A549 (cell line): ENCODE measurements at regions not wholly inside any gene's neighbourhood (a gene's known extent, or its start where the extent isn't known, plus 50 kb on each side); places are given as distances from the start of the nearest gene placed in this dataset.

Experiments
- ATAC-seq, 2 experiments: fragments of 200-7000 bp in 1 of 2; fragments of >200 bp in 1 of 2; cut with Nextera tagmentation in 1 of 2; cut with Tn5 transposase in 1 of 2; 3 replicates each; pipeline versions ENCODE4 v1.8.0 to v1.9.1; 2018 to 2020; ENCODE audit warnings: mild to moderate bottlenecking in 1 of 2, moderate library complexity in 1 of 2
- CTCF ChIA-PET: fragments of 300-600 bp; sonication (Branson Sonifier 250); formaldehyde crosslinking; extraction: SDS; loops from one replicate; lab custom pipeline; 2021; ENCODE audit warnings: antibody characterized with exemption, inconsistent platforms; lab: Yijun Ruan, JAX
- POLR2A ChIA-PET: fragments of 350-600 bp; formaldehyde crosslinking; extraction: SDS; loops from one replicate; lab custom pipeline; 2021; ENCODE audit warnings: antibody characterized with exemption, inconsistent platforms; lab: Yijun Ruan, JAX
- DNase-seq, 2 experiments: peaks; one replicate each; pipeline versions ENCODE4 v3.0.0 to v3.0.0-alpha.2; 2011 to 2016; ENCODE audit warnings: low read depth in 1 of 2, low spot score in 1 of 2
- FAIRE-seq: peaks from 2 replicates; lab custom pipeline; 2011; peaks lifted over from hg19 to GRCh38; lab: Jason Lieb, UNC
- H3K27ac ChIP-seq, 2 experiments: fragments of >200 bp; sonication (Bioruptor Twin); formaldehyde crosslinking; 3 replicates each; pipeline ENCODE4 v1.5.1; 2016 to 2017
- H3K4me1 ChIP-seq: fragments of >200 bp; sonication (Bioruptor Twin); formaldehyde crosslinking; 3 replicates; pipeline ENCODE4 v1.6.1; 2016
- H3K4me2 ChIP-seq: fragments of >200 bp; sonication (Bioruptor Twin); formaldehyde crosslinking; 3 replicates; pipeline ENCODE4 v1.6.1; 2016
- H3K4me3 ChIP-seq: fragments of >200 bp; sonication (Bioruptor Twin); formaldehyde crosslinking; 3 replicates; pipeline ENCODE4 v1.5.1; 2016
- H3K9me3 ChIP-seq: fragments of >200 bp; sonication (Bioruptor Twin); formaldehyde crosslinking; 3 replicates; pipeline ENCODE4 v1.6.1; 2016
- CBX2 ChIP-seq: fragments of 200-600 bp; sonication (generic); IDR thresholded peaks from 2 replicates; pipeline ENCODE4 v1.6.1; 2016; ENCODE audit warnings: low read depth, mild to moderate bottlenecking, borderline replicate concordance
- CBX8 ChIP-seq: fragments of 200-600 bp; sonication (generic); IDR thresholded peaks from 2 replicates; pipeline ENCODE4 v1.6.1; 2016
- CEBPB ChIP-seq, 2 experiments: fragments of >200 bp in 1 of 2; sonication (Bioruptor Twin) in 1 of 2; formaldehyde crosslinking in 1 of 2; IDR thresholded peaks; 2 replicates each; pipeline ENCODE4 v1.6.1; 2012 to 2016
- EHMT2 ChIP-seq: fragments of 200-600 bp; sonication (generic); IDR thresholded peaks from 2 replicates; pipeline ENCODE4 v1.6.1; 2016; ENCODE audit warnings: antibody characterized with exemption, low read depth, mild to moderate bottlenecking, moderate library complexity
- FOSL2 ChIP-seq, 2 experiments: fragments of 450-650 bp in 1 of 2; fragments of >200 bp in 1 of 2; sonication (Bioruptor Twin) in 1 of 2; formaldehyde crosslinking; IDR thresholded peaks; 2 replicates each; pipeline versions ENCODE4 v1.5.0 to v1.6.1; 2016 to 2020; ENCODE audit warnings: mild to moderate bottlenecking in 1 of 2, moderate library complexity in 1 of 2
- FOXS1 ChIP-seq: fragments of 250-450 bp; sonication (Bioruptor Pico); IDR thresholded peaks from 2 replicates; pipeline ENCODE4 v1.5.0; 2020; ENCODE audit warnings: mild to moderate bottlenecking, moderate library complexity
- HOXB13 ChIP-seq: fragments of 250-450 bp; sonication (Bioruptor Pico); IDR thresholded peaks from 2 replicates; pipeline ENCODE4 v1.5.0; 2020; ENCODE audit warnings: low read depth, mild to moderate bottlenecking, moderate library complexity
- HOXB5 ChIP-seq: fragments of 250-450 bp; sonication (Bioruptor Pico); IDR thresholded peaks from 2 replicates; pipeline ENCODE4 v1.5.0; 2020; ENCODE audit warnings: mild to moderate bottlenecking, moderate library complexity
- KDM1A ChIP-seq: fragments of 200-600 bp; sonication (generic); IDR thresholded peaks from 2 replicates; pipeline ENCODE4 v1.6.1; 2016; ENCODE audit warnings: low read depth, mild to moderate bottlenecking
- KDM5A ChIP-seq: fragments of 200-600 bp; sonication (generic); IDR thresholded peaks from 2 replicates; pipeline ENCODE4 v1.6.1; 2016; ENCODE audit warnings: antibody characterized with exemption, mild to moderate bottlenecking
- MAFK ChIP-seq: fragments of 450-650 bp; IDR thresholded peaks from 2 replicates; pipeline ENCODE4 v1.6.1; 2014; ENCODE audit not compliant: partially characterized antibody
- MYC ChIP-seq: IDR thresholded peaks from 2 replicates; pipeline ENCODE4 v1.6.1; 2012; ENCODE audit warnings: mild to moderate bottlenecking, inconsistent platforms, low read length, improper control_type of control experiment, borderline replicate concordance
- NR3C1 ChIP-seq: fragments of >200 bp; sonication (Bioruptor Twin); formaldehyde crosslinking; IDR thresholded peaks from 3 replicates; pipeline ENCODE4 v1.6.1; 2017
- RAD21 ChIP-seq, 2 experiments: fragments of >200 bp in 1 of 2; sonication (Bioruptor Twin) in 1 of 2; formaldehyde crosslinking in 1 of 2; IDR thresholded peaks in 1 of 2; conservative IDR thresholded peaks in 1 of 2; 2 replicates in 1 of 2; 3 replicates in 1 of 2; pipeline ENCODE4 v1.6.1; 2012 to 2018; ENCODE audit warnings: inconsistent platforms in 1 of 2
- RFX5 ChIP-seq: fragments of 450-650 bp; IDR thresholded peaks from 2 replicates; pipeline ENCODE4 v1.7.1; 2014; ENCODE audit warnings: antibody characterized with exemption, mild to moderate bottlenecking, moderate library complexity
- RNF2 ChIP-seq: fragments of 200-600 bp; sonication (generic); IDR thresholded peaks from 2 replicates; pipeline ENCODE4 v1.6.1; 2016; ENCODE audit warnings: low read depth, mild to moderate bottlenecking, antibody characterized with exemption, moderate library complexity, borderline replicate concordance
- TP53 ChIP-seq: fragments of 250-450 bp; sonication (Bioruptor Pico); IDR thresholded peaks from 2 replicates; pipeline ENCODE4 v1.5.0; 2021; ENCODE audit warnings: mild to moderate bottlenecking, moderate library complexity
- ZSCAN20 ChIP-seq: fragments of 250-450 bp; sonication (Bioruptor Pico); IDR thresholded peaks from 2 replicates; pipeline ENCODE4 v1.8.0; 2022; ENCODE audit warnings: mild to moderate bottlenecking, moderate library complexity
- WGBS: methylation state at CpG from one replicate; pipeline ENCODE4 v1.1.6; 2017; ENCODE audit errors: missing lambda C conversion rate; 5-methylcytosine and 5-hydroxymethylcytosine counted together
- TF ChIP-seq, protein P1 (sequence below): fragments of 450-650 bp; IDR thresholded peaks from 2 replicates; pipeline ENCODE4 v1.6.1; 2014; ENCODE audit warnings: antibody characterized with exemption
- TF ChIP-seq, protein P2 (sequence below): fragments of 250-450 bp; sonication (Bioruptor Pico); IDR thresholded peaks from 2 replicates; pipeline ENCODE4 v1.5.0; 2021; ENCODE audit warnings: mild to moderate bottlenecking, moderate library complexity, borderline replicate concordance
- TF ChIP-seq, protein P3 (sequence below): fragments of >200 bp; sonication (Bioruptor Twin); formaldehyde crosslinking; IDR thresholded peaks from 3 replicates; pipeline ENCODE4 v1.6.1; 2016

DNA sequence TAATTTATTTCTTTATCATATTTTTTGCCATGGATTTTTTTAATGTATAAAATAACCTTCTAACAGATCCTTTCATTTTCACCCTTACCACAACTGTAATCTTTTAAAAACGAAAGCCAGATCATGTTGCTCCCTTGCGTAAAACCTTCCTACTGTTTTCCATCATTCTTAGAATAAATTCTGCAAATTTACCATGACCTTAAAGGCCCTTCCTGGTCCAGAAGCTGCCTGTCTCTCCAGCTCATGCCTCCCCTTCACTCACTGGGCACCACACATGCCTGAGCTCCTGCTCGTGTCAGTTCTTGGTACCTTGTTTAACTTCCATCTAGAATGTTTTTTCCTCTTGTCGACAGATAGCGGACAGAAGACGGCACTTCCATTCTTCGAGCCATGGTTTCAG is 245.0 kb upstream of the CDH5 start:
- no peak overlapping the region for H3K4me2 ChIP-seq
- DNase-seq: no peak
- TF ChIP-seq EHMT2 (no peak), CBX2 (no peak)
- TF ChIP-seq, all 56 proteins: peak for 0
- H3K9me3 ChIP-seq: no peaks in the 10 kb centered on the region
- 40% methylated on average over 7 of the region's 7 CpGs for WGBS
- H3K4me1 ChIP-seq: no peaks in the 10 kb centered on the region
- FAIRE-seq (no peak), ATAC-seq (no peak)
- CTCF ChIA-PET: no interaction called here
- no peak overlapping the region for H3K4me3 ChIP-seq
- no peak overlapping the region for H3K27ac ChIP-seq
- POLR2A ChIA-PET: no interaction called here

DNA sequence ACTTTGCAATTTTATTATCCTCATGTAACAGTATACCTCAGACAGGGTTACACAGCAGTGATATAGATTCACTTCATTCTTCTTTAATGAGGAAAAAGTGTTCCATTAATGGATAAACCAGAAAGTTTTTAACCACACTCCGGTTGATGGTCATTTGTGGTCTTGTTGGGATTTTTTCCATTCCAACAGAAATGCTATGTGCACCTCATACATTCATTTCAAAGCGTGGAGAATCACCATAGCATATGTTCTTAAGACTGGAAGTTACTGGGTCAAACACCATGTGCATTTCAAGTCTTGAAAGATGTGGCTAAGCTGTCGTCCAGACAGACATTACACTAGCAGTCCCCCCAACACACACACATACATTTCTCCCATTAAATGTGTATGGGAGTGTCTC is 245.8 kb upstream of the CDH5 start:
- no peaks in the 10 kb centered on the region for H3K4me1 ChIP-seq
- no peaks in the 10 kb centered on the region for H3K9me3 ChIP-seq
- ChIA-PET POLR2A (no interaction called here), CTCF (no interaction called here)
- no peak overlapping the region for H3K27ac ChIP-seq
- TF ChIP-seq HOXB5 (CRISPR knock-in tag) (no peak), RAD21 (conservative IDR thresholded peaks at IDR 0.05 in 1 of 2, IDR thresholded peaks at IDR 0.05 in 1 of 2) (no peak), TP53 (no peak), FOXS1 (CRISPR knock-in tag) (no peak), FOSL2 (IDR thresholded peaks at IDR 0.05) (no peak), FOSL2 (CRISPR knock-in tag; IDR thresholded peaks at IDR 0.05) (no peak), CBX8 (no peak), HOXB13 (CRISPR knock-in tag) (no peak)
- DNase-seq (no peak), ATAC-seq (no peak), FAIRE-seq (no peak)
- no peak overlapping the region for H3K4me3 ChIP-seq
- WGBS: 1% methylated on average over 3 of the region's 3 CpGs
- H3K4me2 ChIP-seq: no peak overlapping the region

DNA sequence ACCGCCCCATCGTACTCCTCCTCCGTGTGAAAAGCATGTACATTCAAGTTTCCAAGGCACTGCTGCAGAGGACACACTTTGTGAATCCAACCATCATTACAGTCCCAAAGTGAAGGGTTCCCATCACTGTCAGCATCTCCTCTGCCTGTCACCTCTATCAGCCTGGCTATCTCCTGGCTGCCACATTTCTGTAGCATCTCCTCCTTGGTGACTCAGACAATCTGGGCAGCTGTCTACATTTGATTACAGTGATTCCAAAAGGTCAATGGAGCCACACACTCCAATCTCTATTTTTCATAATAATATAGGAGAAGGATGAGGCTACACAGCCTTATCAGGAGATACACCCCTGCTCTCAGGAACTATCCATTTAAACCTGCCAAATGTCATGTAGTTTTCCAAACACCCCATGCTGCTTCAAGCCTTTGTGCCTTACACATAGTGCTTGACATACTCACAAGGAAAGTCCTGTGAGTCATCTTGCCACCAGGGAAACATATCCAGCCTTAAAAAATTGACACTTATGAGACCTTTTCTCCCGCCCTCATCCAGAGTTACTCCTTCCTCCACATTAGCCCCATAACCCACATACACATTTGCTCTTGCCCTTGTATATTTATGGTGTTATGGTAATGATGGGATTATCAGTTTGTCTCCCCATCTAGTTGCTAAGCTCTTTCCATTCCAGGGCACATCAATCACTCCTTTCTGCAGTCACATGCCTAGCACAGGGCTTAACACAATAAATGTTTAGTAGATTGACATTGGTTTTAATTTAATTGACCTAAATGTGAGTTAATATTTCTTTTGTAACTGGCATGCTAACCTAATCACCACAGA is 250.1 kb upstream of the CDH5 start:
- POLR2A ChIA-PET: no interaction called here
- H3K4me1 ChIP-seq: no peaks in the 10 kb centered on the region
- H3K27ac ChIP-seq: no peak overlapping the region
- CTCF ChIA-PET: interaction anchor here (0.5 to 0.7 kb wide), 2 partner anchors 14 to 28 kb away, joined by 3 read pairs; no protein-coding TSS in a partner anchor
- H3K9me3 ChIP-seq: no peaks in the 10 kb centered on the region
- WGBS: 27% methylated on average over 4 of the region's 4 CpGs
- DNase-seq: no peak
- TF ChIP-seq HOXB5 (CRISPR knock-in tag) (no peak), KDM5A (no peak), RNF2 (no peak), ZSCAN20 (no peak), MAFK (no peak), NR3C1 (no peak), CEBPB (IDR thresholded peaks at IDR 0.05) (no peak), MYC (no peak), RFX5 (no peak), KDM1A (no peak)
- TF ChIP-seq, protein P1, sequence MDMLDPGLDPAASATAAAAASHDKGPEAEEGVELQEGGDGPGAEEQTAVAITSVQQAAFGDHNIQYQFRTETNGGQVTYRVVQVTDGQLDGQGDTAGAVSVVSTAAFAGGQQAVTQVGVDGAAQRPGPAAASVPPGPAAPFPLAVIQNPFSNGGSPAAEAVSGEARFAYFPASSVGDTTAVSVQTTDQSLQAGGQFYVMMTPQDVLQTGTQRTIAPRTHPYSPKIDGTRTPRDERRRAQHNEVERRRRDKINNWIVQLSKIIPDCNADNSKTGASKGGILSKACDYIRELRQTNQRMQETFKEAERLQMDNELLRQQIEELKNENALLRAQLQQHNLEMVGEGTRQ: no peak
- TF ChIP-seq, protein P2, sequence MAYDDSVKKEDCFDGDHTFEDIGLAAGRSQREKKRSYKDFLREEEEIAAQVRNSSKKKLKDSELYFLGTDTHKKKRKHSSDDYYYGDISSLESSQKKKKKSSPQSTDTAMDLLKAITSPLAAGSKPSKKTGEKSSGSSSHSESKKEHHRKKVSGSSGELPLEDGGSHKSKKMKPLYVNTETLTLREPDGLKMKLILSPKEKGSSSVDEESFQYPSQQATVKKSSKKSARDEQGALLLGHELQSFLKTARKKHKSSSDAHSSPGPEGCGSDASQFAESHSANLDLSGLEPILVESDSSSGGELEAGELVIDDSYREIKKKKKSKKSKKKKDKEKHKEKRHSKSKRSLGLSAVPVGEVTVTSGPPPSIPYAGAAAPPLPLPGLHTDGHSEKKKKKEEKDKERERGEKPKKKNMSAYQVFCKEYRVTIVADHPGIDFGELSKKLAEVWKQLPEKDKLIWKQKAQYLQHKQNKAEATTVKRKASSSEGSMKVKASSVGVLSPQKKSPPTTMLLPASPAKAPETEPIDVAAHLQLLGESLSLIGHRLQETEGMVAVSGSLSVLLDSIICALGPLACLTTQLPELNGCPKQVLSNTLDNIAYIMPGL (CRISPR knock-in tag): no peak
- TF ChIP-seq, protein P3, sequence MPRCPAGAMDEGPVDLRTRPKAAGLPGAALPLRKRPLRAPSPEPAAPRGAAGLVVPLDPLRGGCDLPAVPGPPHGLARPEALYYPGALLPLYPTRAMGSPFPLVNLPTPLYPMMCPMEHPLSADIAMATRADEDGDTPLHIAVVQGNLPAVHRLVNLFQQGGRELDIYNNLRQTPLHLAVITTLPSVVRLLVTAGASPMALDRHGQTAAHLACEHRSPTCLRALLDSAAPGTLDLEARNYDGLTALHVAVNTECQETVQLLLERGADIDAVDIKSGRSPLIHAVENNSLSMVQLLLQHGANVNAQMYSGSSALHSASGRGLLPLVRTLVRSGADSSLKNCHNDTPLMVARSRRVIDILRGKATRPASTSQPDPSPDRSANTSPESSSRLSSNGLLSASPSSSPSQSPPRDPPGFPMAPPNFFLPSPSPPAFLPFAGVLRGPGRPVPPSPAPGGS: no peak
- no peak overlapping the region for H3K4me3 ChIP-seq
- H3K4me2 ChIP-seq: no peak overlapping the region
- ATAC-seq: no peak
- no peak for FAIRE-seq
